ENCODE measurements at regions not wholly inside any gene's neighbourhood (a gene's known extent, or its start where the extent isn't known, plus 50 kb on each side); places are given as distances from the start of the nearest gene placed in this dataset.

GRCh38 chr18:60117321-60117720 lies 217.5 kb downstream of the PMAIP1 start:
- 92% methylated on average over 4 of the region's 6 CpGs for WGBS (ENCODE audit: insufficient coverage)
- Histone ChIP-seq H3K27ac (ENCODE audit: insufficient read depth in 1 of 2, low read depth in 1 of 2, low read length in 2 of 2, poor library complexity in 1 of 2, severe bottlenecking in 2 of 2) (no peak overlapping the region), H3K36me3 (ENCODE audit: control insufficient read depth in 4 of 4, insufficient read depth in 4 of 4, low read length in 3 of 4) (no peaks in the 10 kb centered on the region), H3K4me3 (ENCODE audit: control insufficient read depth in 1 of 7, extremely low read depth in 1 of 7, insufficient read depth in 4 of 7, low read depth in 2 of 7, low read length in 6 of 7) (no peak overlapping the region), H3K9me3 (ENCODE audit: control extremely low read depth in 1 of 5, control insufficient read depth in 4 of 5, insufficient read depth in 2 of 5, low read depth in 1 of 5, low read length in 4 of 5) (no peaks in the 10 kb centered on the region), H3K27me3 (replicated peaks in 2 of 5; ENCODE audit: control insufficient read depth in 4 of 5, insufficient read depth in 5 of 5, low read length in 4 of 5) (no peaks in the 10 kb centered on the region), H3K4me1 (ENCODE audit: control extremely low read depth in 1 of 4, control insufficient read depth in 4 of 4, insufficient read depth in 4 of 4, low read length in 3 of 4) (no peaks in the 10 kb centered on the region)
- ChIA-PET POLR2A (no interaction called here), CTCF (no interaction called here)
- DNase-seq, result no peak

- Histone ChIP-seq H3K27me3 (replicated peaks in 2 of 5; ENCODE audit: control insufficient read depth in 4 of 5, insufficient read depth in 5 of 5, low read length in 4 of 5) (no peaks in the 10 kb centered on the region), H3K4me3 (ENCODE audit: control insufficient read depth in 1 of 7, extremely low read depth in 1 of 7, insufficient read depth in 4 of 7, low read depth in 2 of 7, low read length in 6 of 7) (no peak overlapping the region), H3K27ac (ENCODE audit: insufficient read depth in 1 of 2, low read depth in 1 of 2, low read length in 2 of 2, poor library complexity in 1 of 2, severe bottlenecking in 2 of 2) (no peak overlapping the region), H3K36me3 (ENCODE audit: control insufficient read depth in 4 of 4, insufficient read depth in 4 of 4, low read length in 3 of 4) (no peaks in the 10 kb centered on the region), H3K9me3 (ENCODE audit: control extremely low read depth in 1 of 5, control insufficient read depth in 4 of 5, insufficient read depth in 2 of 5, low read depth in 1 of 5, low read length in 4 of 5) (no peaks in the 10 kb centered on the region), H3K4me1 (ENCODE audit: control extremely low read depth in 1 of 4, control insufficient read depth in 4 of 4, insufficient read depth in 4 of 4, low read length in 3 of 4) (no peaks in the 10 kb centered on the region)
- CTCF ChIA-PET, result no interaction called here
- DNase-seq, result no peak
- POLR2A ChIA-PET, result no interaction called here
Observed at GRCh38 chr18:60113396-60113795, 213.6 kb downstream of the PMAIP1 start.

- WGBS (ENCODE audit: insufficient coverage), result 100% methylated on average over 4 of the region's 5 CpGs
- H3K27me3 ChIP-seq (replicated peaks in 2 of 5; ENCODE audit: control insufficient read depth in 4 of 5, insufficient read depth in 5 of 5, low read length in 4 of 5), result no peaks in the 10 kb centered on the region
- no peak overlapping the region for H3K27ac ChIP-seq (ENCODE audit: insufficient read depth in 1 of 2, low read depth in 1 of 2, low read length in 2 of 2, poor library complexity in 1 of 2, severe bottlenecking in 2 of 2)
- no peaks in the 10 kb centered on the region for H3K9me3 ChIP-seq (ENCODE audit: control extremely low read depth in 1 of 5, control insufficient read depth in 4 of 5, insufficient read depth in 2 of 5, low read depth in 1 of 5, low read length in 4 of 5)
- no peak overlapping the region for H3K4me3 ChIP-seq (ENCODE audit: control insufficient read depth in 1 of 7, extremely low read depth in 1 of 7, insufficient read depth in 4 of 7, low read depth in 2 of 7, low read length in 6 of 7)
- no peaks in the 10 kb centered on the region for H3K4me1 ChIP-seq (ENCODE audit: control extremely low read depth in 1 of 4, control insufficient read depth in 4 of 4, insufficient read depth in 4 of 4, low read length in 3 of 4)
- ChIA-PET CTCF (no interaction called here), POLR2A (no interaction called here)
- H3K36me3 ChIP-seq (ENCODE audit: control insufficient read depth in 4 of 4, insufficient read depth in 4 of 4, low read length in 3 of 4), result peaks cover 0 to 2% (median 0%) of the 10 kb centered on the region in 4 experiments
- no peak for DNase-seq
Observed at GRCh38 chr18:60112369-60112768, 212.6 kb downstream of the PMAIP1 start.

- H3K36me3 ChIP-seq (ENCODE audit: control insufficient read depth in 4 of 4, insufficient read depth in 4 of 4, low read length in 3 of 4), result peaks cover 0 to 2% (median 0%) of the 10 kb centered on the region in 4 experiments
- no peaks in the 10 kb centered on the region for H3K9me3 ChIP-seq (ENCODE audit: control extremely low read depth in 1 of 5, control insufficient read depth in 4 of 5, insufficient read depth in 2 of 5, low read depth in 1 of 5, low read length in 4 of 5)
- no peaks in the 10 kb centered on the region for H3K4me1 ChIP-seq (ENCODE audit: control extremely low read depth in 1 of 4, control insufficient read depth in 4 of 4, insufficient read depth in 4 of 4, low read length in 3 of 4)
- WGBS (ENCODE audit: insufficient coverage), result no CpG with 5 or more reads among the region's 2 CpGs
- H3K4me3 ChIP-seq (ENCODE audit: control insufficient read depth in 1 of 7, extremely low read depth in 1 of 7, insufficient read depth in 4 of 7, low read depth in 2 of 7, low read length in 6 of 7), result no peak overlapping the region
- CTCF ChIA-PET, result no interaction called here
- no peaks in the 10 kb centered on the region for H3K27me3 ChIP-seq (replicated peaks in 2 of 5; ENCODE audit: control insufficient read depth in 4 of 5, insufficient read depth in 5 of 5, low read length in 4 of 5)
- DNase-seq, result no peak
- no peak overlapping the region for H3K27ac ChIP-seq (ENCODE audit: insufficient read depth in 1 of 2, low read depth in 1 of 2, low read length in 2 of 2, poor library complexity in 1 of 2, severe bottlenecking in 2 of 2)
- POLR2A ChIA-PET, result no interaction called here
Observed at GRCh38 chr18:60111525-60111924, 211.7 kb downstream of the PMAIP1 start.

GRCh38 chr18:60110836-60111235 lies 211.0 kb downstream of the PMAIP1 start:
- ChIA-PET POLR2A (no interaction called here), CTCF (no interaction called here)
- DNase-seq, result no peak
- H3K9me3 ChIP-seq (ENCODE audit: control extremely low read depth in 1 of 5, control insufficient read depth in 4 of 5, insufficient read depth in 2 of 5, low read depth in 1 of 5, low read length in 4 of 5), result no peaks in the 10 kb centered on the region
- H3K4me1 ChIP-seq (ENCODE audit: control extremely low read depth in 1 of 4, control insufficient read depth in 4 of 4, insufficient read depth in 4 of 4, low read length in 3 of 4), result no peaks in the 10 kb centered on the region
- peaks cover 0 to 2% (median 0%) of the 10 kb centered on the region in 4 experiments for H3K36me3 ChIP-seq (ENCODE audit: control insufficient read depth in 4 of 4, insufficient read depth in 4 of 4, low read length in 3 of 4)
- no peaks in the 10 kb centered on the region for H3K27me3 ChIP-seq (replicated peaks in 2 of 5; ENCODE audit: control insufficient read depth in 4 of 5, insufficient read depth in 5 of 5, low read length in 4 of 5)
- H3K27ac ChIP-seq (ENCODE audit: insufficient read depth in 1 of 2, low read depth in 1 of 2, low read length in 2 of 2, poor library complexity in 1 of 2, severe bottlenecking in 2 of 2), result no peak overlapping the region
- no peak overlapping the region for H3K4me3 ChIP-seq (ENCODE audit: control insufficient read depth in 1 of 7, extremely low read depth in 1 of 7, insufficient read depth in 4 of 7, low read depth in 2 of 7, low read length in 6 of 7)
- whole genome bisulfite sequencing (ENCODE audit: insufficient coverage), result no CpG with 5 or more reads among the region's 1 CpG

GRCh38 chr18:60100778-60101177 lies 201.0 kb downstream of the PMAIP1 start:
- Histone ChIP-seq H3K4me1 (ENCODE audit: control extremely low read depth in 1 of 4, control insufficient read depth in 4 of 4, insufficient read depth in 4 of 4, low read length in 3 of 4) (no peaks in the 10 kb centered on the region), H3K9me3 (ENCODE audit: control extremely low read depth in 1 of 5, control insufficient read depth in 4 of 5, insufficient read depth in 2 of 5, low read depth in 1 of 5, low read length in 4 of 5) (peaks cover 0 to 2% (median 0%) of the 10 kb centered on the region in 5 experiments), H3K36me3 (ENCODE audit: control insufficient read depth in 4 of 4, insufficient read depth in 4 of 4, low read length in 3 of 4) (no peaks in the 10 kb centered on the region), H3K4me3 (ENCODE audit: control insufficient read depth in 1 of 7, extremely low read depth in 1 of 7, insufficient read depth in 4 of 7, low read depth in 2 of 7, low read length in 6 of 7) (no peak overlapping the region), H3K27me3 (replicated peaks in 2 of 5; ENCODE audit: control insufficient read depth in 4 of 5, insufficient read depth in 5 of 5, low read length in 4 of 5) (no peaks in the 10 kb centered on the region), H3K27ac (ENCODE audit: insufficient read depth in 1 of 2, low read depth in 1 of 2, low read length in 2 of 2, poor library complexity in 1 of 2, severe bottlenecking in 2 of 2) (no peak overlapping the region)
- DNase-seq, result no peak
- 100% methylated on average over 1 of the region's 3 CpGs for WGBS (ENCODE audit: insufficient coverage)
- POLR2A ChIA-PET, result no interaction called here
- CTCF ChIA-PET, result no interaction called here

GRCh38 chr18:60099709-60100108 lies 199.9 kb downstream of the PMAIP1 start:
- no peak overlapping the region for H3K27ac ChIP-seq (ENCODE audit: insufficient read depth in 1 of 2, low read depth in 1 of 2, low read length in 2 of 2, poor library complexity in 1 of 2, severe bottlenecking in 2 of 2)
- H3K36me3 ChIP-seq (ENCODE audit: control insufficient read depth in 4 of 4, insufficient read depth in 4 of 4, low read length in 3 of 4), result no peaks in the 10 kb centered on the region
- DNase-seq, result no peak
- no peak overlapping the region for H3K4me3 ChIP-seq (ENCODE audit: control insufficient read depth in 1 of 7, extremely low read depth in 1 of 7, insufficient read depth in 4 of 7, low read depth in 2 of 7, low read length in 6 of 7)
- H3K27me3 ChIP-seq (replicated peaks in 2 of 5; ENCODE audit: control insufficient read depth in 4 of 5, insufficient read depth in 5 of 5, low read length in 4 of 5), result no peaks in the 10 kb centered on the region
- ChIA-PET POLR2A (no interaction called here), CTCF (no interaction called here)
- H3K4me1 ChIP-seq (ENCODE audit: control extremely low read depth in 1 of 4, control insufficient read depth in 4 of 4, insufficient read depth in 4 of 4, low read length in 3 of 4), result no peaks in the 10 kb centered on the region
- peaks cover 0 to 2% (median 0%) of the 10 kb centered on the region in 5 experiments for H3K9me3 ChIP-seq (ENCODE audit: control extremely low read depth in 1 of 5, control insufficient read depth in 4 of 5, insufficient read depth in 2 of 5, low read depth in 1 of 5, low read length in 4 of 5)
- 100% methylated on average over 1 of the region's 2 CpGs for WGBS (ENCODE audit: insufficient coverage)
